Suprapubic skin (tissue), 3 donors: ENCODE measurements at regions not wholly inside any gene's neighbourhood (a gene's known extent, or its start where the extent isn't known, plus 50 kb on each side); places are given as distances from the start of the nearest gene placed in this dataset.

Experiments used
- CTCF ChIP-seq, 2 donors: fragments of 200-600 bp in 1 of 2; fragments of 450-650 bp in 1 of 2; sonication (generic) in 1 of 2; IDR thresholded peaks; one replicate each; pipeline ENCODE4 v1.5.1; 2016 to 2019; ENCODE audit warnings: antibody characterized with exemption in 2 of 2, mild to moderate bottlenecking in 1 of 2, moderate library complexity in 1 of 2
- EP300 ChIP-seq: sonication (generic); formaldehyde crosslinking; IDR thresholded peaks from one replicate; pipeline ENCODE4 v1.6.1; 2017; ENCODE audit warnings: antibody characterized with exemption
- POLR2A ChIP-seq, 2 donors: fragments of 450-650 bp; IDR thresholded peaks; one replicate each; pipeline ENCODE4 v1.6.1; 2017; ENCODE audit warnings: antibody characterized with exemption in 2 of 2, mild to moderate bottlenecking in 2 of 2, moderate library complexity in 2 of 2

- TF ChIP-seq POLR2A (IDR thresholded peaks at IDR 0.05) (no peak), CTCF (IDR thresholded peaks at IDR 0.05) (no peak), EP300 (no peak)
Measured at GRCh38 chr1:58248791-58249190, 297.7 kb downstream of the OMA1 start.
